Middle frontal gyrus (tissue), 1 donor: ENCODE measurements at regions not wholly inside any gene's neighbourhood (a gene's known extent, or its start where the extent isn't known, plus 50 kb on each side); places are given as distances from the start of the nearest gene placed in this dataset.

Experiments
- DNase-seq: peaks from one replicate; pipeline ENCODE4 v3.0.0-alpha.2; 2015; ENCODE audit warnings: low spot score; ENCODE audit errors: extremely low spot score

GRCh38 chr5:97400537-97400936 lies 217.5 kb upstream of the RIOK2 start:
- DNase-seq = no peak

- no peak for DNase-seq
These were observed 222.9 kb upstream of the RIOK2 start for GRCh38 chr5:97405941-97406340.

GRCh38 chr5:97406946-97407676 lies 224.1 kb upstream of the RIOK2 start:
- no peak for DNase-seq

GRCh38 chr5:97408331-97408730 lies 225.3 kb upstream of the RIOK2 start:
- no peak for DNase-seq

- no peak for DNase-seq
These were observed 229.9 kb upstream of the RIOK2 start for GRCh38 chr5:97412959-97413358.

- DNase-seq = no peak
These were observed 234.9 kb upstream of the RIOK2 start for GRCh38 chr5:97417986-97418385.

- no peak for DNase-seq
These were observed 235.4 kb upstream of the RIOK2 start for GRCh38 chr5:97418462-97418861.

- DNase-seq = no peak
These were observed 237.6 kb upstream of the RIOK2 start for GRCh38 chr5:97420646-97421045.

GRCh38 chr5:97422678-97423077 lies 239.6 kb upstream of the RIOK2 start:
- no peak for DNase-seq

GRCh38 chr5:97425511-97425910 lies 242.5 kb upstream of the RIOK2 start:
- no peak for DNase-seq

- DNase-seq = no peak
These were observed 244.2 kb upstream of the RIOK2 start for GRCh38 chr5:97427235-97427634.

- no peak for DNase-seq
These were observed 251.0 kb upstream of the RIOK2 start for GRCh38 chr5:97434021-97434420.

GRCh38 chr5:97436405-97436804 lies 253.4 kb upstream of the RIOK2 start:
- no peak for DNase-seq

GRCh38 chr5:97443740-97444139 lies 260.7 kb upstream of the RIOK2 start:
- no peak for DNase-seq

- no peak for DNase-seq
These were observed 266.1 kb upstream of the RIOK2 start for GRCh38 chr5:97449172-97449571.

- DNase-seq = no peak
These were observed 269.6 kb upstream of the RIOK2 start for GRCh38 chr5:97452646-97453045.

- no peak for DNase-seq
These were observed 270.2 kb upstream of the RIOK2 start for GRCh38 chr5:97453263-97453662.

- DNase-seq = no peak
These were observed 271.0 kb upstream of the RIOK2 start for GRCh38 chr5:97454015-97454414.

- no peak for DNase-seq
These were observed 272.9 kb upstream of the RIOK2 start for GRCh38 chr5:97455996-97456395.

GRCh38 chr5:97458851-97459250 lies 275.8 kb upstream of the RIOK2 start:
- DNase-seq = no peak

GRCh38 chr5:97471951-97472350 lies 288.9 kb upstream of the RIOK2 start:
- DNase-seq = no peak

- no peak for DNase-seq
These were observed 292.8 kb upstream of the RIOK2 start for GRCh38 chr5:97475847-97476246.

GRCh38 chr5:97476852-97477534 lies 293.9 kb upstream of the RIOK2 start:
- DNase-seq = no peak
